Mucosa of rectum (tissue), 2 donors: ENCODE measurements at regions not wholly inside any gene's neighbourhood (a gene's known extent, or its start where the extent isn't known, plus 50 kb on each side); places are given as distances from the start of the nearest gene placed in this dataset.

ENCODE experiments used
- H3K27ac ChIP-seq, 2 donors: one replicate each; pipeline ENCODE4 v1.7.0; 2013; ENCODE audit warnings: inconsistent platforms in 2 of 2, low read depth in 2 of 2, low read length in 2 of 2
- H3K27me3 ChIP-seq, 2 donors: one replicate each; pipeline ENCODE4 v1.7.0; 2013; ENCODE audit warnings: low read length in 2 of 2; ENCODE audit not compliant: control insufficient read depth in 2 of 2, insufficient read depth in 2 of 2
- H3K36me3 ChIP-seq, 2 donors: one replicate each; pipeline ENCODE4 v1.7.0; 2013; ENCODE audit warnings: low read length in 2 of 2; ENCODE audit not compliant: control insufficient read depth in 2 of 2, insufficient read depth in 2 of 2
- H3K4me1 ChIP-seq, 2 donors: one replicate each; pipeline ENCODE4 v1.7.0; 2013; ENCODE audit warnings: low read length in 2 of 2, mild to moderate bottlenecking in 1 of 2; ENCODE audit not compliant: control insufficient read depth in 2 of 2, insufficient read depth in 2 of 2
- H3K4me3 ChIP-seq, 2 donors: one replicate each; pipeline ENCODE4 v1.7.0; 2013; ENCODE audit warnings: low read length in 2 of 2
- H3K9ac ChIP-seq, 2 donors: one replicate each; pipeline ENCODE4 v1.7.0; 2013; ENCODE audit warnings: low read length in 2 of 2, low read depth in 1 of 2, mild to moderate bottlenecking in 1 of 2
- H3K9me3 ChIP-seq, 2 donors: one replicate each; pipeline ENCODE4 v1.7.0; 2013; ENCODE audit warnings: low read length in 2 of 2; ENCODE audit not compliant: control insufficient read depth in 2 of 2
- donor health status: healthy.
- donor health status: Normal muscosa, but diverticular disease.

DNA sequence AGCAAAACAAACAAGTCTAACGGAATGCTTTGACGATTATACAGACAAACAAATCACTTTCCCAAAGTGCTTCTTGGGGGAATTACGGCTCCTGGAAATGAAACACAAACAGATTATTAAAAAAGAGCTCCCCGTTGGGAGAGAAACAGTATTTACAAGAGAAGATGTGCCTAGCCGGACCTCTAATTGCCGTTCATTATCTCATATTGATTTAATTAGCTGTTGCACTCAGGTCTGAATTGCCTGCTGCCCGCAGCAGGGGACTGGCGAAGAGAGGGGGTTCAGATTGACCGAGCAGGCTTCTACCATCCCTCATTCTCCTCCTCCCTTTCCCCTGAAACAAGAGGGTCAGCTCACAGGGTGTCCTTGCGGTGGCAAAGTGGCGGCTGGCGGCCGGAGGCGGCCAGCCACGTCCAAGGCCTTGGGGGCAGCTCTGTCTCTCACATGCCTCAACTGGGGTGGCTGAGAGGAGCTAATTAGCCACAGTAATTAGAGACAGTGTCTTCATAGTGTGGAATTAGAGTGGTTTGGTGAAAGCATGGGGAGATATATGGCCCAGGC, 295.1 kb downstream of the MIAT start:
- Histone ChIP-seq H3K27me3 (peaks cover 7 to 12% of the 10 kb centered on the region in 2 donors), H3K36me3 (no peaks in the 10 kb centered on the region), H3K4me3 (no peak overlapping the region), H3K4me1 (no peaks in the 10 kb centered on the region), H3K27ac (no peak overlapping the region), H3K9ac (no peak overlapping the region), H3K9me3 (no peaks in the 10 kb centered on the region)

DNA sequence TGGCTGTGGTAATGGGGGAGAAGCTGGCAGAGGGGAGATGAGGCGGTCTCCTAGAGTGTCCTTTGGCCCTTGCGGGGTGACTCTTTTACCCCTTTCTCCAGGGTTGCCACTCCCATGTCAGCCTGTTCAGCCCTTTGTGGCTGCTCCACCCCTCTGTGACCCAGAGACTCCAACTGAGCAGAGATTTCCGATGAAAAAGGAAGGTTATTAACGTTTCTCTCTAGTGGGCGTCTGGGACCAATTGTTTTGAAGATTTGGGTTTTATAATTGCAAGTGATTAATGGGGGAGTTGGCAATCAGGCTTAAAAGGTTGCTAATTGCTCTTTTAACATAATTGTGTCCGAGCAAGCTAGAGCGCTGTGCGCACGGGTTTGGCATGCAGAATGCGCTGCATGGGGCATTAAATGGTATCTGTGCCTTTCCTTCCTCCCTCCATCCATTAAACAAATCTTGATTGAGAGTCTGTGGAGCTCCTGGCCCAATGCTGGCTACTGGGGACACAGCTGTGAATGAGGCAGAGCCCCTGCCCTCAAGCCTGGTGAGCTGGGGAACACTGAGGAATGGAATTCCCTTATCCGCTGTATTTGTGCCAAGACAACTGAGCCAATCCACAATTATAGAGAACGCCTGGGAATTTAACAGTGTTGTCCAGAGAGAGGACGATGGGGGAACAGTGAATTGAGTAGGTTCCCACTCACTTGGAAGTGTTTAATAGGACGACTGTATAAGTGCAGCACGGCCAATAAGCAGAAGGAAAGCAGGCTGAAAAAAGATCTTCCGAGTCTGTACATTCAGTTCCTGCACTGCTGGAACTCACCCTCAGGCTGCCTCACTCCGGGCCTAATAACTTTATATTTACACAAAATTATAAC, 295.9 kb downstream of the MIAT start:
- Histone ChIP-seq H3K27ac (no peak overlapping the region), H3K9me3 (no peaks in the 10 kb centered on the region), H3K27me3 (peaks cover 7 to 12% of the 10 kb centered on the region in 2 donors), H3K36me3 (no peaks in the 10 kb centered on the region), H3K4me1 (no peaks in the 10 kb centered on the region), H3K4me3 (no peak overlapping the region), H3K9ac (no peak overlapping the region)

DNA sequence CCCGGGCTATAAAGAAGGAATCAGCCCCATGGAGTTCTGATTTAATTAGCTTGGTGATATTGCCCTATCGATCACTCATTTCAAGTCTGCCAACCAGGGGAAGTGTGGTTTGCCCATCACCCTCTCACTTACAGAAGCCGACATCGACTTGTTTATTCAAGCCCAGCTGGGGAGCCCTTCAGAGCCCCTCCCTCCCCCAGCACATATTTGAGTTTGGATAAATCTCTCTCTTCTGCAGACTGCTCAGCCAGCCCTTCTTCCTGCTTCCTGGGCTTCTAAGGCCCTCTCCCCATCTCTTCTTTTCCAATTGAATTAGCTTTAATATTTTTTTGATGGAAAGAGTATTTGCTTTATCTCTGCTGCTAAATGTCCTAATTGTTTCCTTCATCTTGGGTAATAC, 299.0 kb downstream of the MIAT start:
- no peak overlapping the region for H3K27ac ChIP-seq
- no peaks in the 10 kb centered on the region for H3K9me3 ChIP-seq
- H3K27me3 ChIP-seq, result peaks cover 7 to 12% of the 10 kb centered on the region in 2 donors
- no peak overlapping the region for H3K4me3 ChIP-seq
- H3K36me3 ChIP-seq, result no peaks in the 10 kb centered on the region
- no peak overlapping the region for H3K9ac ChIP-seq
- no peaks in the 10 kb centered on the region for H3K4me1 ChIP-seq

DNA sequence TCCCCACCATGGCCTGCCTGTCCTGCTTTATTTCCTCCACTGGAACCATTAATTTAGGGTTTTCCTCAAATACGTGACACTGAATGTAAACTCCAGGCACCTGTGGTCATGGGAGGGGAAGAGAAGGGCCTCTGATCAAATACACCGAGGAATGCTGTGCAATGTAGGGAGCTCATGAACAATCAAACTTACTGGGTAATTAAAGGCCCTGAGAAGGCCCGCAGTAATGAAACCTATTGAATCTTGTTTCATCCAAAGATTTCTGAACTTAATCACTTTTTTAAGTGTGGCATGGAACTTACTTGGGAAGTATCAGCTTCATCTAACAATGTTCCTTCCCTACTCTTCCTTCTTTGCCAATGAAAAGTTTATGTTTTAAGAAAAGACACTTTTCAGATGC, 299.8 kb downstream of the MIAT start:
- Histone ChIP-seq H3K36me3 (no peaks in the 10 kb centered on the region), H3K4me1 (no peaks in the 10 kb centered on the region), H3K9me3 (no peaks in the 10 kb centered on the region), H3K27ac (no peak overlapping the region), H3K9ac (no peak overlapping the region), H3K4me3 (no peak overlapping the region), H3K27me3 (peaks cover under 1 to 12% of the 10 kb centered on the region in 2 donors)

DNA sequence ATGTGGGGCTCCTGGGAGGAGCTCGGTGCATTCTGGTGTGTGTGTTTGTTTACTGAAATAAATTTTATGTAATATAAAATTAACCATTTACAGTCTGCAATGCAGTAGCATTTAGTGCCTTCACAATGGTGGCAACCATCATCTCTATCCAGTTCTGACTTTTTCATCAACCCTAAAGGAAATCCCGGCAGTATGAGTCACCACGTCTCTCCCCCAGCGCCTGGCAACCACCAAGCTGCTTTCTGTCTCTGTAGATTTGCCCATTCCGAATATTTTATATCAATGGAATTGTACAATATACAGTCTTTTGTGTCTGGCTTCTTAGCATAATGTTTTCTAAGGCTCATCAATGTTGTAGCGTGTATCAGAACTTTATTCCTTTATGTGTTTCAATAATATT, 300.5 kb downstream of the MIAT start:
- Histone ChIP-seq H3K27ac (no peak overlapping the region), H3K9me3 (no peaks in the 10 kb centered on the region), H3K9ac (no peak overlapping the region), H3K4me3 (no peak overlapping the region), H3K27me3 (peaks cover 0 to 10% of the 10 kb centered on the region in 2 donors), H3K36me3 (no peaks in the 10 kb centered on the region), H3K4me1 (no peaks in the 10 kb centered on the region)

DNA sequence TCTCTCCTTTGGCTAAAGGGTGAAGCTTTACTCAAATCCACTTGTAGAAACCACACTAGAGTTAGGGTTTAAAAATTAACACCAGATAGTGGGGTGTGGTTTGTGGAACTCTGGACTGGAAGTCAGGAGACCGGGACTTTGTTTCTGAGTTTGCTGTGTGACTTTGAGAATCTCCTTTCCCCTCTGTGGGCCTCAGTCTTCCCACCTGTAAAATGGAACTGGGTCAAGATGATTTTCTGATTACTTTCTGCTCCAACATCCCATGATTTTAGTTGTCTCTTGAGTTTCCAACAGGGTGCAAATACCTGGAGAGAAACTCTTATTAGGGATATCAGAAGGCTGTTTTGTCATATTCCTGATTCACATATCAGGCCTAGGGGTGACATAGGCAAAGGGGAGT, 301.0 kb downstream of the MIAT start:
- Histone ChIP-seq H3K4me1 (no peaks in the 10 kb centered on the region), H3K27ac (no peak overlapping the region), H3K9me3 (no peaks in the 10 kb centered on the region), H3K36me3 (no peaks in the 10 kb centered on the region), H3K4me3 (no peak overlapping the region), H3K9ac (no peak overlapping the region), H3K27me3 (peaks cover 0 to 6% of the 10 kb centered on the region in 2 donors)

DNA sequence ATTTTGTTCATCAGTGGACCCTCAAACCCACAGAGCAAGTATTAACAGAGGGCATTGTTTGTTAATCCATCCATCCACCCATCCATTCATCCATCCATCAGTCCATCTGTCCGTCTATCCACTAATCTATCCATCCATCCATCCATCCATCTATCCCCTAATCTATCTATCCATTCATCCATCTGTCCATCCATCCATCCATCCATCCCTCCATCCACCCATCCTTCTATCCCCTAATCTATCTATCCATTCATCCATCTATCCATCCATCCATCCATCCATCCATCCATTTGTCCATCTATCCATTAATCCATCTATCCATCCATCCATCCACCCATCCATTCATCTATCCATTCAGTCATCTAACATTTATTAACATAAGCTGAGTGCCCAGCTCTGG, 307.3 kb downstream of the MIAT start:
- Histone ChIP-seq H3K27me3 (no peaks in the 10 kb centered on the region), H3K27ac (no peak overlapping the region), H3K4me1 (no peaks in the 10 kb centered on the region)

GRCh38 chr22:26967282-26967681, 309.9 kb downstream of the MIAT start:
- Histone ChIP-seq H3K36me3 (no peaks in the 10 kb centered on the region), H3K4me1 (no peaks in the 10 kb centered on the region), H3K27ac (no peak overlapping the region), H3K27me3 (no peaks in the 10 kb centered on the region), H3K9ac (no peak overlapping the region), H3K4me3 (no peak overlapping the region), H3K9me3 (no peaks in the 10 kb centered on the region)

More for the DNA sequence above, 307.3 kb downstream of the MIAT start:
- H3K9me3 ChIP-seq, result no peaks in the 10 kb centered on the region
- H3K36me3 ChIP-seq, result no peaks in the 10 kb centered on the region
- no peak overlapping the region for H3K9ac ChIP-seq
- no peak overlapping the region for H3K4me3 ChIP-seq

GRCh38 chr22:26968859-26969523, 311.6 kb downstream of the MIAT start:
- Histone ChIP-seq H3K9me3 (no peaks in the 10 kb centered on the region), H3K27ac (no peak overlapping the region), H3K27me3 (no peaks in the 10 kb centered on the region), H3K4me1 (no peaks in the 10 kb centered on the region), H3K36me3 (no peaks in the 10 kb centered on the region), H3K9ac (no peak overlapping the region), H3K4me3 (no peak overlapping the region)

- Histone ChIP-seq H3K27me3 (peaks cover 0 to 2% of the 10 kb centered on the region in 2 donors), H3K27ac (no peak overlapping the region), H3K4me1 (no peaks in the 10 kb centered on the region), H3K4me3 (no peak overlapping the region), H3K9me3 (no peaks in the 10 kb centered on the region), H3K36me3 (no peaks in the 10 kb centered on the region), H3K9ac (no peak overlapping the region)
Measured at GRCh38 chr22:26970809-26971394, 313.5 kb downstream of the MIAT start.
